GM21360 (cell line): ENCODE measurements at regions not wholly inside any gene's neighbourhood (a gene's known extent, or its start where the extent isn't known, plus 50 kb on each side); places are given as distances from the start of the nearest gene placed in this dataset.
A peak's percentile ranks its signal among the peaks of the same experiment; 100 is the strongest.
"Not testable (repeated sequence)": the region's sequence is repeated elsewhere in the genome, so short reads cannot be mapped to it uniquely, and the experiment has no call there.

Experiments used
- ATAC-seq: cut with Tn5 transposase; IDR thresholded peaks from one replicate; pipeline ENCODE4 v1.9.1; 2021; ENCODE audit warnings: mild to moderate bottlenecking, moderate library complexity; ENCODE audit not compliant: unreplicated experiment

- no peak for ATAC-seq
Observed at GRCh38 chr6:130494729-130495128, 128.9 kb downstream of the TMEM200A start.

GRCh38 chr6:130500693-130501092 lies 134.9 kb downstream of the TMEM200A start:
- no peak for ATAC-seq

- ATAC-seq, result no peak
Observed at GRCh38 chr6:130503146-130503545, 137.3 kb downstream of the TMEM200A start.

GRCh38 chr6:130505808-130506598 lies 140.2 kb downstream of the TMEM200A start:
- no peak for ATAC-seq

- not testable (repeated sequence) for ATAC-seq
Observed at GRCh38 chr6:130507005-130507665, 141.3 kb downstream of the TMEM200A start.

- ATAC-seq, result no peak
Observed at GRCh38 chr6:130507666-130508028, 141.8 kb downstream of the TMEM200A start.

GRCh38 chr6:130513770-130514169 lies 148.0 kb downstream of the TMEM200A start:
- no peak for ATAC-seq

GRCh38 chr6:130514712-130515111 lies 148.9 kb downstream of the TMEM200A start:
- no peak for ATAC-seq

- ATAC-seq, result no peak
Observed at GRCh38 chr6:130515306-130515705, 149.5 kb downstream of the TMEM200A start.

GRCh38 chr6:130516604-130517003 lies 150.8 kb downstream of the TMEM200A start:
- ATAC-seq, result no peak

- peak; percentile 82 for ATAC-seq
Observed at GRCh38 chr6:130517444-130517931, 151.7 kb downstream of the TMEM200A start.

- no peak for ATAC-seq
Observed at GRCh38 chr6:130518588-130518987, 152.8 kb downstream of the TMEM200A start.

- ATAC-seq, result no peak
Observed at GRCh38 chr6:130520221-130520620, 154.4 kb downstream of the TMEM200A start.

- ATAC-seq, result no peak
Observed at GRCh38 chr6:130520801-130521200, 155.0 kb downstream of the TMEM200A start.

- ATAC-seq, result no peak
Observed at GRCh38 chr6:130524552-130524951, 158.7 kb downstream of the TMEM200A start.

- peak; percentile 71 for ATAC-seq
Observed at GRCh38 chr6:130525408-130525807, 159.6 kb downstream of the TMEM200A start.

GRCh38 chr6:130526466-130526865 lies 160.6 kb downstream of the TMEM200A start:
- ATAC-seq, result no peak

GRCh38 chr6:130527173-130527572 lies 161.4 kb downstream of the TMEM200A start:
- ATAC-seq, result no peak

- no peak for ATAC-seq
Observed at GRCh38 chr6:130529569-130530149, 163.8 kb downstream of the TMEM200A start.

GRCh38 chr6:130534627-130535026 lies 168.8 kb downstream of the TMEM200A start:
- ATAC-seq, result no peak

GRCh38 chr6:130535242-130535641 lies 169.4 kb downstream of the TMEM200A start:
- no peak for ATAC-seq

- ATAC-seq, result no peak
Observed at GRCh38 chr6:130537447-130537846, 171.6 kb downstream of the TMEM200A start.
